IMR-90 (cell line): ENCODE measurements at regions not wholly inside any gene's neighbourhood (a gene's known extent, or its start where the extent isn't known, plus 50 kb on each side); places are given as distances from the start of the nearest gene placed in this dataset.

Experiments
- ATAC-seq: fragments of 200-7000 bp; cut with Tn5 transposase; 2 replicates; pipeline ENCODE4 v1.9.1; 2020; ENCODE audit warnings: low read depth, mild to moderate bottlenecking, moderate library complexity
- BruUV-seq: library from RNA; stranded (reverse); fragments of 400-500 nt; replicated peaks from 2 replicates; lab custom pipeline; 2021; lab: Mats Ljungman, UMichigan
- CTCF ChIA-PET: fragments of 300-600 bp; formaldehyde crosslinking; extraction: SDS; loops from one replicate; lab custom pipeline; 2021; ENCODE audit warnings: antibody characterized with exemption; lab: Yijun Ruan, JAX
- POLR2A ChIA-PET: fragments of 300-600 bp; sonication (Branson Sonifier 250); formaldehyde crosslinking; loops from one replicate; lab custom pipeline; 2022; ENCODE audit warnings: antibody characterized with exemption; ENCODE audit not compliant: unreplicated experiment; lab: Charles Lee
- DNase-seq: peaks from one replicate; pipeline ENCODE4 v3.0.0; 2013
- H2AFZ ChIP-seq: replicated peaks from 2 replicates; pipeline ENCODE3; 2013; ENCODE audit warnings: low read length, mild to moderate bottlenecking; ENCODE audit not compliant: poor library complexity
- H2AK5ac ChIP-seq: 2 replicates; pipeline ENCODE4 v1.6.1; 2013; ENCODE audit warnings: low read depth, low read length, inconsistent platforms
- H2AK9ac ChIP-seq: replicated peaks from 2 replicates; pipeline ENCODE3; 2013; ENCODE audit warnings: mild to moderate bottlenecking, low read depth, low read length, moderate library complexity; ENCODE audit not compliant: poor library complexity
- H2BK120ac ChIP-seq: 2 replicates; pipeline ENCODE4 v1.6.1; 2013; ENCODE audit warnings: low read depth, low read length, inconsistent platforms
- H2BK15ac ChIP-seq: 3 replicates; pipeline ENCODE4 v1.6.1; 2013; ENCODE audit warnings: low read depth, low read length, inconsistent platforms
- H2BK20ac ChIP-seq: 2 replicates; pipeline ENCODE4 v1.6.1; 2013; ENCODE audit warnings: low read depth, mild to moderate bottlenecking, inconsistent platforms, low read length, moderate library complexity
- H2BK5ac ChIP-seq: 2 replicates; pipeline ENCODE4 v1.6.1; 2013; ENCODE audit warnings: mild to moderate bottlenecking, low read depth, low read length, inconsistent platforms; ENCODE audit not compliant: poor library complexity, severe bottlenecking
- H3K14ac ChIP-seq: replicated peaks from 2 replicates; pipeline ENCODE4 v1.6.1; 2013; ENCODE audit warnings: low read depth, low read length, inconsistent platforms
- H3K18ac ChIP-seq: 2 replicates; pipeline ENCODE4 v1.6.1; 2013; ENCODE audit warnings: low read depth, low read length, control low read depth
- H3K23ac ChIP-seq: 2 replicates; pipeline ENCODE4 v1.6.1; 2013; ENCODE audit warnings: low read depth, low read length, inconsistent platforms
- H3K27ac ChIP-seq: 2 replicates; pipeline ENCODE4 v1.5.1; 2013; ENCODE audit warnings: mild to moderate bottlenecking, control low read depth, low read length; ENCODE audit not compliant: insufficient read depth
- H3K27me3 ChIP-seq: 2 replicates; pipeline ENCODE4 v1.6.1; 2013; ENCODE audit warnings: low read length; ENCODE audit not compliant: control insufficient read depth, insufficient read depth
- H3K36me3 ChIP-seq: 2 replicates; pipeline ENCODE4 v1.6.1; 2013; ENCODE audit warnings: low read length, mixed read lengths; ENCODE audit not compliant: control insufficient read depth, insufficient read depth
- H3K4ac ChIP-seq: 2 replicates; pipeline ENCODE4 v1.6.1; 2013; ENCODE audit warnings: low read depth, low read length, inconsistent platforms
- H3K4me1 ChIP-seq: 2 replicates; pipeline ENCODE4 v1.6.1; 2013; ENCODE audit warnings: low read length, mixed read lengths; ENCODE audit not compliant: control insufficient read depth, insufficient read depth
- H3K4me2 ChIP-seq: 2 replicates; pipeline ENCODE4 v1.6.1; 2013; ENCODE audit warnings: low read depth, mild to moderate bottlenecking, control low read depth, low read length, moderate library complexity
- H3K4me3 ChIP-seq: 2 replicates; pipeline ENCODE4 v1.5.1; 2013; ENCODE audit warnings: low read depth, mild to moderate bottlenecking, control low read depth, low read length, moderate library complexity; ENCODE audit not compliant: insufficient read depth
- H3K56ac ChIP-seq: 2 replicates; pipeline ENCODE4 v1.6.1; 2013; ENCODE audit warnings: low read length, inconsistent platforms; ENCODE audit not compliant: insufficient read depth; ENCODE audit errors: extremely low read depth
- H3K79me1 ChIP-seq, 2 experiments: 2 replicates each; pipeline ENCODE4 v1.6.1; 2013; ENCODE audit warnings: low read length in 2 of 2, inconsistent platforms in 1 of 2, low read depth in 1 of 2
- H3K9ac ChIP-seq: 2 replicates; pipeline ENCODE4 v1.6.1; 2013; ENCODE audit warnings: low read depth, low read length, control low read depth
- H3K9me1 ChIP-seq: 2 replicates; pipeline ENCODE4 v1.6.1; 2013; ENCODE audit warnings: low read length, inconsistent platforms; ENCODE audit not compliant: insufficient read depth
- H3K9me3 ChIP-seq: 2 replicates; pipeline ENCODE4 v1.6.1; 2013; ENCODE audit warnings: low read length; ENCODE audit not compliant: control insufficient read depth, insufficient read depth
- H4K20me1 ChIP-seq: 2 replicates; pipeline ENCODE4 v1.6.1; 2013; ENCODE audit warnings: low read length, inconsistent platforms; ENCODE audit not compliant: insufficient read depth
- H4K5ac ChIP-seq: 2 replicates; pipeline ENCODE4 v1.6.1; 2013; ENCODE audit warnings: mild to moderate bottlenecking, low read depth, low read length, control low read depth
- H4K8ac ChIP-seq, 2 experiments: 2 replicates each; pipeline ENCODE4 v1.6.1; 2013; ENCODE audit warnings: low read depth in 2 of 2, low read length in 2 of 2, control low read depth in 1 of 2, inconsistent platforms in 1 of 2
- H4K91ac ChIP-seq: 2 replicates; pipeline ENCODE4 v1.6.1; 2013; ENCODE audit warnings: low read depth, low read length, inconsistent platforms; ENCODE audit not compliant: insufficient read depth
- BHLHE40 ChIP-seq: fragments of 150-350 bp; IDR thresholded peaks from 2 replicates; pipeline ENCODE4 v1.6.1; 2016; ENCODE audit warnings: mild to moderate bottlenecking, low read depth, low read length
- CTCF ChIP-seq: conservative IDR thresholded peaks from 2 replicates; pipeline ENCODE4 v1.5.1; 2012; ENCODE audit warnings: mild to moderate bottlenecking, low read depth, low read length, improper control_type of control experiment
- ELK1 ChIP-seq: fragments of 150-350 bp; IDR thresholded peaks from 2 replicates; pipeline ENCODE4 v1.6.1; 2016; ENCODE audit warnings: low read depth, mild to moderate bottlenecking, low read length, moderate library complexity, borderline replicate concordance
- FOS ChIP-seq: fragments of 150-350 bp; IDR thresholded peaks from 2 replicates; pipeline ENCODE4 v1.6.1; 2016; ENCODE audit warnings: low read depth, low read length
- MAFK ChIP-seq: IDR thresholded peaks from 2 replicates; pipeline ENCODE4 v1.6.1; 2012; ENCODE audit warnings: low read depth, low read length, improper control_type of control experiment
- MXI1 ChIP-seq: IDR thresholded peaks from 2 replicates; pipeline ENCODE4 v1.6.1; 2012; ENCODE audit warnings: low read depth, mild to moderate bottlenecking, low read length, moderate library complexity, borderline replicate concordance
- USF2 ChIP-seq: fragments of 150-350 bp; IDR thresholded peaks from 2 replicates; pipeline ENCODE4 v1.6.1; 2017; ENCODE audit warnings: mild to moderate bottlenecking, antibody characterized with exemption, low read length, low read depth
- WGBS, 2 experiments: methylation state at CpG; one replicate each; pipeline versions ENCODE4 v1.1.5 to v1.1.7; 2013; ENCODE audit warnings: missing lambda C conversion rate in 2 of 2; ENCODE audit not compliant: insufficient read length in 1 of 2; ENCODE audit errors: extremely low coverage in 2 of 2; 5-methylcytosine and 5-hydroxymethylcytosine counted together
- dilution Hi-C: fragments of 300-500 bp; cut with HindIII; formaldehyde crosslinking; loops from one replicate; pipeline ENCODE4 v1.14.3; 2018; ENCODE audit warnings: low sequenced_read_pairs; ENCODE audit not compliant: unreplicated experiment
- in situ Hi-C: fragments of 300-500 bp; cut with MboI; formaldehyde crosslinking; loops from 3 replicates; pipeline ENCODE4 v1.14.3; 2019; ENCODE audit warnings: low sequenced_read_pairs, inconsistent platforms, mixed read lengths
- intact Hi-C: fragments of 100-400 bp; cut with micrococcal nuclease; formaldehyde crosslinking; loops from 2 replicates; pipeline ENCODE4 v1.10.0; 2022

GRCh38 chr17:22600644-22601298 lies 908.4 kb downstream of the KCNJ18 start:
- Histone ChIP-seq H3K4me2 (no peak overlapping the region), H2BK5ac (no peak overlapping the region), H3K4me1 (no peaks in the 10 kb centered on the region), H2BK15ac (no peak overlapping the region), H4K5ac (no peak overlapping the region), H3K4me3 (no peak overlapping the region), H3K36me3 (no peaks in the 10 kb centered on the region), H2BK20ac (no peak overlapping the region), H3K9me3 (no peaks in the 10 kb centered on the region), H3K4ac (no peak overlapping the region), H3K56ac (no peak overlapping the region), H3K9ac (no peak overlapping the region), H3K9me1 (no peaks in the 10 kb centered on the region), H2AK9ac (no peak overlapping the region), H3K27me3 (no peaks in the 10 kb centered on the region), H3K14ac (no peak overlapping the region), H3K18ac (no peak overlapping the region), H4K91ac (no peak overlapping the region), H4K20me1 (no peaks in the 10 kb centered on the region), H3K79me1 (no peaks in the 10 kb centered on the region), H2AK5ac (no peak overlapping the region), H3K23ac (no peak overlapping the region), H2BK120ac (no peak overlapping the region), H2AFZ (no peak overlapping the region), H3K27ac (no peak overlapping the region), H4K8ac (no peak overlapping the region)
- POLR2A ChIA-PET, result no interaction called here
- WGBS, 2 experiments, result no CpG with 5 or more reads among the region's 2 CpGs
- BruUV-seq, result no TSS peak
- intact Hi-C loops, result no loop called here
- TF ChIP-seq MAFK (no peak), CTCF (0 out of 2 replicates have a peak, but pooled peaks have one; percentile 8), FOS (no peak), MXI1 (no peak), USF2 (no peak), ELK1 (no peak), BHLHE40 (no peak)
- in situ Hi-C loops, result no loop called here
- dilution Hi-C loops, result no loop called here
- DNase-seq (no peak), ATAC-seq (no peak)
- CTCF ChIA-PET, result no interaction called here
